GDM1 (cell line): ENCODE measurements at regions not wholly inside any gene's neighbourhood (a gene's known extent, or its start where the extent isn't known, plus 50 kb on each side); places are given as distances from the start of the nearest gene placed in this dataset.

Experiments used
- DNase-seq: peaks from one replicate; lab custom pipeline; 2025; lab: John Stamatoyannopoulos, UW

DNA sequence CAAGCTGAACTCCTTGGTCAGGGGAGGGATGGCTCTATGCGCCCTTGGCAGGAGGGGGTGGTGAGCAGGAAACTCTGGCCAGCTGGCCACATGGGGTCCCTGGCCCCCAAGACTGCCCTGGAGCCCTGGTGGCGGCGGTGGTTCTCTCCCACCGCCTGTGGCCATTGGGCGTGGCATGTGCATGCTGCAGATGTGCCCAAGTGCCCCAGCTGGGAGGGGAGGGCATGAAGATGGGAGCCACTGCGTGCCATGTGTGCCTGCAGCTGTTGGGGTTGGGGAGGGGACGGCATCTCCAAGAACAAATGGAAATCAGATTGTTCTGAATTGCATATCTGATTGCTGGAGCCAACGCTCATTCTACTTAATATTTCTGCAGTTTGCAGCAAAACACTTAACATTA lies 115.7 kb upstream of the IGF1 start:
- no peak for DNase-seq

DNA sequence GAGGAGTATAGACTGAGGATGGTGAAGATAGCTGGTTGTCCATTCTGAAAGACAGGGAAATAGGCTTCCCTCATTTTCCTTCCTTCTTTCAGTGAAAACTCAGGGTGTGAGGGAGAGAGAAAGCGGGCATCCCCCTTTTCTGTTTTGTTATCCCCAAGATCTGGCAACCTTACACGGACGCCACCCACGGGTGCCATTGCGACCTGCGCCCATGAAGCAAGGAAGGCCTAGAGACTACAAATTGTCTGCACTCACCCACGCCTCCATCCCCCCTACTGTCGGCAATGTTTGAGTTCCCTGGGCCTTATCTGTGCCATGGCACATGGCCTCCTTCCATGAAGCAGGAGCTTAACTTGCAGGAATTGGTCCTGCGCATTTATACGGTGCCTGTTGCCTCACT lies 115.0 kb upstream of the IGF1 start:
- DNase-seq: no peak

DNA sequence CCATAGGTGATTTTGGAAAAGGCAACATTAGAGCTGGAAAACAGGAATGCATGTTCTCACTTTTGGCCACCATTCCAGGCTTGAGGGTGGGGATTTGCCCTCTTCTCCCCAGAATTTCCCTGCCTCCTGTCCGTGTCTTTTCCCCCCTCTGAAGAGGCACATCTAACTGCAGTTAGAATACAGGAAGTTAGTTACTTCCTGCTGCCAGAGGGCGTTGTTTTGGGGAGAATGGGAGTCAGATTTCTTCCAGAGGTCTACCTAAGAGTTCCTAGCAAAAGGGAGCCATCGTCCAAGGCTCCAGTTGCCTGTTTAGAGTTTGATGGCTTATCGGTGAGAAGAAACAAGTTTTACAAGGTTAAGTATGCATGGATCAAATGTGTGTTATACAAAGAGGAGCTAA lies 112.8 kb upstream of the IGF1 start:
- DNase-seq: no peak

DNA sequence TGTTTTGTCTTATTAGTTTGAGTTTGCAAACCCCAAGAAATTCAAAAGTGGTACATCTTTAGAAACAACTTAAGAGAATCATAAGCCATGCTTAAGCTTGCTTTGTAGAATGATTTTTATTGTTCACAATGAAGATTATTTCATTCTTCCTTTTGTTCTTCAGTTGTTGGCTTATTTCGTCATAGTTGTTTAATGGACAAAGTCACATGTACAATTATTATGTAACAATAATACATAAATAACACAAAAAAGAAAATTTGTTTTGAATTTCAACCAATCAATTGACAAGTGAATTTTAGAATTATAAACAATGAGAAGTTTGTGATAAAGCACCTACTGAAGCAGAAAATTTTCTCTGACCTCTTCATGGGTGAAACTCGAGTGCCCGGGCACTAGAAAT lies 111.8 kb upstream of the IGF1 start:
- no peak for DNase-seq

DNA sequence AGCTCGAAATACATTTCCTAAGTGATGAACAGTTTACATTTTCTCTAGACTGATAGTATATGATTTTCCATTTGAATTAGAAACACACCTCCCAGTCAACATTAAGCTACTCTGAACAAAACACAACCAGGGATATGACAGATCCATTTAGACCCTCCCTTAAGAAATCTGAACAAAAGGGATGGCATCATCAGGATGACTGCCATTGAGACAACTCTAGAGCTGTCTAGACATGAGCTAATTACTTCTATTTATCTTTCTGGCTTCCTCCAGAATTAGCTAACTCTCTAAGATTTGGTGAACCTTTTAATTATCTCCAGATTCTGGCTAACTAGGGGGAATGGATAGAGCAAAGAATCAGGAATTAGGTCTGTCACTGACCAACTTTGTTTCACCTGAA lies 92.9 kb upstream of the IGF1 start:
- no peak for DNase-seq

DNA sequence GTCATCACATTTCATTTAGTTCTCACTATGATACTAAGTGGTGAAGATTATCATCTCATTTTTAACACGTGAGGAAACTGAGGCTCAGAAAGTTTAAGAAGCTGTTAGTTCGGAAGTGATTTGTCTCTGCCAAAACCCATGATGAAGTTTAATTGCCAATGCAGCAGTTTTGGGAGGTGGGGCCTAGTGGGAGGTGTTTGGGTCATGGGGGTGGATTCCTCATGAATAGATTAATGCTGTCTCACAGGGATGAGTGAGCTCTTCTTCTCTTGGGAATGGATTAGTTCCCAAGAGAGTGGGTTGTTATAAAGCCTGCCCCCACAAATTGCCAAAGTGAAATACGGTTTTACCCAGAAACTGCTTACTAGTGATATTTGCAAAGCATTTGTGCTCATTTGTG lies 91.5 kb upstream of the IGF1 start:
- no peak for DNase-seq

DNA sequence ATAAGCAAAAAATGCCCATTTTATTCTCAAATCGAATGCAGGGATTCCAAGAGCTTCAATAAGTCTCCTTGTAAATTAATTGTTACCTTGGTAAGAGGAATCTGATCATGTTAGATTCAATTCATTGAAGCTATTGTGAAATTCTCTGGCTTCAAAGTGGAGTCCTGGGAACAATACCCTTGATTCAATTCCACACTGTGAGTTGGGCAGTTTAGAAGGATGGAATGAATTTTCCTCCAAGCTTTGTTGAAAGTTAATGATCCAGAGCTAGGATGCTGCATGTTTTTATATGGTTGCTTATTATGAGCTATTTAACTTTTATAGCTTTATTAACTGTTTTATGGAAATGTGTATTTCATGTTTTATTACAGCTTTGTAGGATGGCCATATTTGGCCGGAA lies 89.9 kb upstream of the IGF1 start:
- DNase-seq: no peak

DNA sequence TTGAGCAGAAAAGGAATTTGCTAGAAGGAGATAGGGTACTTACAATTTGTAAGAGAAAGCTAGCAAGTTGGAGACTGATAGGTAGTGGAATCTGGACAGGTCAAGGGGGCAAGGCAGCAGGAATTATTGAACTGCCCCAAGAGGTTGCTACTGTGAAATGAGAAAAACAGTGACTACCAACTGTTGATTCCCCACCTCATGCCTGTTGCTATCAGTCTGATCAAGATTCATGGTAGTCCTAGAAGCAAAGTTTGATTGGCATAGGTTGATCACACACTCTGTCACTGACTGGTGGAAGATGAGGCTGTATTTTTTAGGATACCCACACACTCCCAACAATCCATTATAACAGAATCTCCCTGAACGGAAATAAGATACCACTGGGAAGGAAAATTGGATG lies 89.4 kb upstream of the IGF1 start:
- DNase-seq: no peak

DNA sequence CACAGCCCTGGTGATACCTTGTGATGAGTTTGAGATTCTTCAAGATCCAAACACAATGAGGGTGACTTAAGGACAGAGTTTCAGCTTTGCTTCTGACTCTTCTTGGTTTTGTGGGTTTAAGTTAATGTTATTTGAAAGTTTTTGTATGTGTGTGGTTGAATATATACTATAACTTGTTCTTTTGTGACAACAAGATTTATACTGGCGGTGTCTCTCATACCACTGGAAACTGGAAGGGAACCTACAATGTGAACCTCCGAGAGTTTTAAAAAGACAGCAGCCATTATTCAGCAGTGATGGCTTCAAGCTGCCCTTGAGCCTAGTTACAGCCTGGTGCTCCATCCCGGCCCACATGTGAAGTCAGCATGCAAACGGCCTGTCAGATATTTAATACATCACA lies 87.9 kb upstream of the IGF1 start:
- DNase-seq: no peak

DNA sequence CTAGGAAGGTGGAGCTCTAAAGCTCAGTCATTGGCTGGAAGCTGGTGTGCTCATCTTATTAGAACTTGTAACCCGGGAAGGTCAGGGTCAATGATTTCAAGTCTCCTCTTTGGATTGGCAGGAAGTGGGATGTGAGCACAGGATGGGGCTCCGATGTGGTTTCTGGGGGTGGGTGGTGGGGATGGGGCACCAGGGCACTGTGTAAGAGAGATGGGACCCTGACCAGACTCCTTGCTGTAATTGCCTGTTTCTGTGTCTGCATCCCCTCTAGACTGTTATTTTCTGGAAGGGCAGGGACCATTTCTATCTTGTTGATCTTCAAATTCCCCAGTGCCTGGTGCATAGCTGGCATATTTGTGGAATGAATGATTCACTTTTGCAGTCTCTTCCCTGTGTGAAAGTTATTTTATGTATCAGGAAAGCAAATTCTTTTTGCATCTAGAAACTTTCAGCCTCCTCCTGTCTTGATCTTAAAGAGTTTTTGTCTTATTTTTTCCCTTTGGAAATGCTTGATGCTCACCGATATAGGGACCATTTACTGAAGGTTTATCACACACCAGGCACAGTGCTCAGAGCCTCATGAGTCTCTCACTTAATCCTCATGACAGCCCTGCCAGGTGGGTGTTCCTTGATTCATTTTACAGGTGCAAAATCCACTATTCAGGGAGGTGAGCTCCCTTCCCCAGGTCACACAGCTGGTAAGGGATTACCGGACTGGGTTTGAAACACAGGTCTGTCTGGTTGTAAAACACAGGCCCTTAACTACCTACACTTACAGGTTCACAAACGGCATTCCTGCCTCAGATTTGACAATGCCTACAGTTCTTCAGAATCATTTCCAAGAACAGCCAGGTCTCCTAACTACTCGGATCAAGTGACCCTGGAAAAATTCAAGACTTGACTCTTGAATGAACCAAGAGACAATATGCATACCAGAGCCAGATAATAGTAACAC lies 86.9 kb upstream of the IGF1 start:
- DNase-seq: no peak

DNA sequence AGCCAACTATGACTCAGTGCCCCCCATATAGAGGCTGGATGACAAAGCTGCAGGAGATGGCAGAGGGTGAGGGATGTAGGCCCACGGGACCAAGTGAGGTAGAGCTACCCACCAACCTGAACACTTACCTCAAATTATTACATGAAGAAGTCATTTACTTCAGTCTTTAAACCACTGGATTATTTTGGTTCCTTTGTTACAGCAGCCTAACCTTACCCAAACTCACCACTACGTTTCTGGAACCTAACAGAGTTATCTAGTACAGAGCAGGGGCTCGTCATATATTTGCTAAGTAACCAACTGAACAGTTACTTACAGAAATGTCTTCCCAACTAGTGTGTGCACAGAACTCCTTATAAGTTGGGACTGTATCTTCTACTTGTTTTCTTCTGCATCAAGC lies 85.2 kb upstream of the IGF1 start:
- DNase-seq: no peak

DNA sequence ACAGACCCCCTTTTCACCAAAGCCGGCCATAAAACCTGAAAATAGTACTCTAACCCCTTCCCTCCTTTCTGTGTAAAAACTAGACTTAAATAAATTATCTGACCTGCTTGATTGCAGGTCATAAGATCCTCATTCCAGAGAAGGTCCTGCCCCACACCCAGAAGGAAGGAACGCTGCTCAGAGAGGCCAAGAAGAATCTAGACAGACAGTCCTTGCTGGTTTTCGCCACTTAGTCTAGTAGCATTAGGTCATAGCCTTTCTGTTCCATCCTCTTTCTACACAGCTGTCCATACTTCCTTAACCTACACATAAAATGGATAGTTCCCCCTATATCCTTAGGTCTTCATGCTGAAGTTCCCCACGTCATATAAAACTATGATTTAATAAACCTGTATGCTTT lies 83.7 kb upstream of the IGF1 start:
- no peak for DNase-seq

DNA sequence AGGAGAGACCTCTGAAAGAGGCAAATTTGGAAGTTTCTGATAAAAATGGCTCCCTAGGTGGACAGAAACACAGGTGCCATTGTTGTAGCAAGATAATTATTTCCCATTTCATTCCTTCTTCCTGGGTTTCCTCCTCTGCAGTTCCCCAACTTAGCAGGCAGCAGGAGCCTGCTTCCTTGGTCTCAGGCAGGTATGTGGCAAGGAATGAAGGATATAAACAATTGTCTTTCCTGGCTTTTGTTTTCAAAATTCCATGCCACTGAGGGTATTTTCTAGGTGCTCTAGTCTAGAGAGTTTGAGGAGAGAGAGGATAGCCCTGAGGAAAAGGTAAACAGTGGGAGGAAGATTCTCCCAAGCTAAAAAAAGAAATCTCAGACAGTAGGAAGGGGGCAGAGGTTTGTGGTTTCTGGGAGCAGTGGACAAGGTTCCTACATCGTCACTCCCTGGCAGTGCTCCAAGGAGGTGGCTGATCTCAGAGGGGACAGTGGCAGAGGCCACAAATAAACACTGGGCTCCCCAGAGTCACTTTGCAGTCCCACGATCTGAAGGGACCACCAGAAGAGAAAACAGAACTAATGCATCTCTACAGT lies 82.6 kb upstream of the IGF1 start:
- no peak for DNase-seq

DNA sequence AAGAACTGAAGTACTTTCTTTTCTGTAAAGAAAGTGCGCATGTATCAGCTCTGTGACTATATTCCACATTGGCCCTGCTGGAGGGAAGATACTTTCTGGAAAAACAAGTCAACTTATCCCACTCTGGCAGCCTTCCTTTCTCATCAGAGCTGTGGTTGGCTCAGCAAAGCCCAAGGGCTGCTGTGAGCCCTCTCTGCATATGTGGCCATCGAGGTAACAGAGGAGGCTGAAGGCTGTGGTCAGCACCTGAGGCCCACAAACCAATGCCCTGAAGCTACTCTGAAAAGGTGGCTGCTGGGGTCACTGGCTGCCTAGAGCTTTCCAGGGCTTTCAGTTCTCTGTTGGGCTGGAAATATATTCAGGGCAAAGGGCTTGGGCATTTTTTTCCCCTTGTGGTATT lies 70.8 kb upstream of the IGF1 start:
- DNase-seq: no peak

DNA sequence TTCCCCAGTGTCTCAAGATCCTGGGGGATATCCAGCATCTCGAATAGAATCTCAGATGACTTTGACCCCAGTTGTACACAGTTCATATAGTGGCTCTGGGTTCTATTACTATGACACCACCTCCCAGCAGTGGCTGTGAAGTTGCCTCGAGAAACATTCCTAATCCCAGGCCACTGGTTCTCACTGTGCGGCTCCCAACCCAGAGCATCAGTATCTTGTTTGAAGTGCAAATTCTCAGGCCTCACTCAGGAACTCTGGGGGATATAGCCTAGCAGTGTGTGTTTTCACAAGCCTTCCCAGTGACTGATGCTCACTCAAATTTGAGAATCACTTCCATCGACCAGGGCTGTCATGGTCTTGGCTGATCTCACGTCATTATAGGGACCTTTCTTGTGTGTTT lies 69.3 kb upstream of the IGF1 start:
- DNase-seq: no peak

DNA sequence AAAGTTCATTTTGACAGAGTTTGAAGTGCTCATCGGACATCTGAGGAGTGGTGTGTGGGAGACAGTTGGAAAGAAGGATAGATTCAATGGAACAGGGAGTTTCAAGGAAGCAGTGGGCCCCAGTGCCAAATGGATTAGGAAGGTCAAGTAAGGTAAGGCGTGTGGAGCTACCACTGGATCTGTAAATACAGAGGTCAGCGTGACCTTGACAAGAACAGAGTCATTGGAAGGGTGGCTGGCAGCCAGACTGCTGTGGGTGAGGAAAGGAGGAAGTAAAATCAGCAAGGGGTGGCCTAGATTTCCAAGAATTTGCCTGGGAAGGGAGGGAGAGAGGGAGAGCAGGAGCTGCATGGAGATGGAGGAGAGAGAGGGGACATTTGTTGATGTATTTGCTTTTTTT lies 68.2 kb upstream of the IGF1 start:
- no peak for DNase-seq

DNA sequence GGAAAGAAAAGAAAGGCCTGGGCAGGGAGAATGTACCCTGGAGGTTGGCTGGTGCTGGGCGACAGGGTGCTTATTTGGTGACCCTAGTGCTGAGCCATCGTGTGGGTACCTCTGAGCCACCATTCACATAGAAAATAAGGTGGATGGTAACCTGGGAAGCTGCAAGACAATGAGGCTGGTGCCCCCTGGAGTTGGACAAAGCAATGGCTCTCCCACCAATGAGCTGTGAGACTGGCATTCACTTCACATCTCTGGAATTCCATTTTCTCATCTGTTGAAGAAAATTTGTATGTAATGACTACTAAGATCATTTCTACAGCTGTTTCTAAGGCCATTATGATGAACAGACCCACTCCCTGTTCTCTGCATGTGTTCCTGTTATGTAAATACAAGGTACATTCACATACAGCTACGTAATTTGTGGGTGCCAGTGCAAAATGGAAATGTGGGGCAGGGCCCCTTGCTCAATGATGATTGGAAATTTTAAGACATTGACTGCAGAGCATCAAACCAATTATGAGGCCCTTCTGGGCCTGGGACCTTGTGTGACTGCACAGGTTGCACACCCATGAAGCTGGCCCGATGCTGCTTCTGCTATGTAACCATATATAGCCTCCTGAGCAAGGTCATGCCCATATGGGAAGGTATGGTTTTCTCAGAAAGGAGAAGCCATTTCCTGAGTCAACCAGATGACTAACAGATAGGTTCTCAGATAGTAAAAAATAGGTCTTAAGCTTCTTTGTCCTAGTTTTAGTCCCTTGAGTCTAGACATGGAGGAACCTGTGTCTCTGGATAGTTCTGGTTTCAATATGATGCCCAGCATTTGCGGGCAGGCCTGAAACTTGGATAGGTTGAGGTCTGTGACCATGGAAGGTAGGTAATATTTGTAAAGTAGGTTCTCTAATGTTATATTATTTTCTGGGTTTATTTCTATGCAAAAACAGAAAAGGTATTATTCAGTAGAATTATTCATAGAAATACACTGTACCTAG lies 63.4 kb upstream of the IGF1 start:
- no peak for DNase-seq

DNA sequence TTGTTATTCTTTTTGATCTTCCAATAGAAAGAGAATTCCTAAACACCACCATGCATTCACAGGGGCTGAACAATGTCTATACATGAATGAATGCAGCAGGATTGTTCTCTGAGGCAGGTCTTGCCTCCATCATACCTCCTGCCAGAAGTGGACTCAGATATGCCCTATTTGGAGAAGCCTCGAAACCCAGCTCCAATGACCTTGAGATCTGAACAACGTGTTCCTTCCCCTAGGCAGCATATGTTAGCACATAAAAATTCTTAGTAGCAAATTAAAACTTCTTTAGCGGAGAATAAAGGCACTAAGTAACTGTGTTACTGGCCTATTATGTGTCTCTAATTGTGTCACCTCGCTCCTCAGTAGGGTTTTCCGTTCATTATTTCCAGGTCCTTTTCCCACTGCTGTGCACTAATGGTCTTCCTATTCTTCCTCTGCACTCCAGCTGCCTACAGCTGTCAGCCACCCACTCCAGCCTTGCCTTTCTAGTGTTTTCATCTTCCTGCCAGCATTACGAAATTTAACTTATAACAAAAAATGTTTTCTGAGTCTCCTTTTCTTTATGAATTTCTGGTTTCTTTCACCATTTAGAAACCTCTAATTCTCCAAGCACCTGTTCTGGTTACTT lies 62.6 kb upstream of the IGF1 start:
- DNase-seq: no peak

DNA sequence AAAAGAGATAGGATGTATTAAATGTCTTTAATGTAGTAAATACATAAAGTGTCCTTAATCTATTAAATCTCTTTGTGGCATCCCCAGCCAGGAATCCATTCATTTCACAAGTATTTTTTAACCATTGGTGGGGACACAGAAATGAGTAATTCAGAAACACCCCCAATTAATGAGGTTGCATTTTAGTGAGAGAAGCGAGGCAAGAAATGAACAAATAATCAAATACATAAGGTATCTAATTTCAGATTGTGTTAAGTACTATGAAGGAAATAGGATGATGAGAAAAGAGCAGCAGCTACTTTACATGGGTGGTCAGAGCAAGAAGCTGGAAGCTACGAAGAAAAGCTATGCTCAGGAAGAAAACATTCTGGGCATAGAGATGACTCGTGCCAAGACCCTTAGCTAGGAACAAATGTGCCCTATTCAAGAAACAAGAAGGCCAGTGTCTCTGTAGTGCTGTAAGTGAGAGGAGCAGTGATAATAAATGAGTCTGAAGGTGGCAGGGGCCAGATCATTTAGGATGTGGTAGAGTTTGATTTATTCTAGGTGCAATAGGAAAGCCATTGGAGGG lies 60.5 kb upstream of the IGF1 start:
- no peak for DNase-seq

DNA sequence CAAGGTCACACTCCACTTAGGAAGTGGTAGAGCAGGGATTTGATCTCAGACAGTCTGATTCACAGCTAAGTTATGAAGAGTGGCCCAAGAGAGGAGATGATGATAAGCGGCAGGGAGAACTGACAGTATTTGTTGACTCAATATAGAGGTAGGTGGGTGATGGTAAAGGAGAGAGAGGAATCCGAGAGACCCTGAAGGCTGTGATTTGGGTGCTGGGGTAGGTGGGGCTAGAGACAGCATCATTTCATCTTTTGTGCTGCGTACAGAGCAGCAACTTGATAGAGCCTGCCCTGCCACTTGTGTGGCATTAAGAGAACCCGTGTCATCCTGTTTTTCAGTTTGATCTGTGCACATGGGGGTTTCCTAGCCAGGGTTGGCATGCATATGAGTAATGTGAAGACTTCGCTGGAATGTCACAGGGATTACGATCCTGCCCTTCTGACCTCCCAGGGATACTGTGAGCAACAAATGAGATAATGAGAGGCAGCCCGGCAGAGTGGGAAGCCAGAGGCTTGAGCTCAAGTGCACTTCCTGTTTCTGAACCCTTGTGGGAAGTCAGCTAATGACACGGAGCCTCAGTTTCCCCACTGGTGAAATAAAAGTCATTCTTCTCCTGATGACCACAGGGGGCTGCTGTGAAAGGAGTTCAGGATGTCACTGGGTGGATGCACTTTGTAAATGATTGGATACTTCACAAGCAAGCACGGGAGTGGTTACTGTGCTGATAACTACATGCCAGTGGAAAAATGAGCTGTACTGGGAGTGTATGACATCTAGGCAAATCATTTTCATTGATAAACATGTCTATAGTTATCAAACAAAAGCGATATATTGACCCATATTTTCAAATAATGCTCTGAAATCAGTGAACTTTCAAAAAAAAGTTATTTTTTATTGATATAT lies 59.5 kb upstream of the IGF1 start:
- DNase-seq: no peak

DNA sequence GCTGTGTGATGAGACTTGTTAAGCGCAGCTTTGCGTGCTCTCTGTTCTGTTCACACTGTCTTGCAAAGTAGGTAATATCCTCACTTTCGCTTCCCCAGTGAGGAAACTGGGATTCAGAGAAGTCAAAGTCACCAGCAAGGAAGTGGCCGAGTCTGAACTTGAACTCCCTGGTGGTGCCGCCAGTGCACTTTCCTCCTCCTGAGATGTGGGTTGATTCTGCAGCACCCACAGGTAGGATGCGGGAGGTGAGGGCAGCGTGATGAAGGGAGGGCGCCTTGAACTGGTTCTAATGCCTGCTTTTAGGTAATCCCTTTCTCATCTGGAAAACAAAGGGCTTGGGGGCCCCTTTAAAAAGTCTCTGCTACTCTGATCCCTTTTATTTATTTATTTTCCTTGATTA lies 54.9 kb upstream of the IGF1 start:
- DNase-seq: no peak
